D721Med (cell line): ENCODE measurements at regions not wholly inside any gene's neighbourhood (a gene's known extent, or its start where the extent isn't known, plus 50 kb on each side); places are given as distances from the start of the nearest gene placed in this dataset.

Experiments
- DNase-seq: peaks from one replicate; pipeline ENCODE4 v3.0.0; 2011; ENCODE audit warnings: low spot score; ENCODE audit not compliant: insufficient read length
- FAIRE-seq: peaks from 2 replicates; lab custom pipeline; 2011; peaks lifted over from hg19 to GRCh38; lab: Jason Lieb, UNC
- CTCF ChIP-seq: IDR thresholded peaks from 2 replicates; pipeline ENCODE4 v1.5.1; 2012; ENCODE audit warnings: mild to moderate bottlenecking, control low read depth; ENCODE audit not compliant: insufficient read depth; ENCODE audit errors: missing control alignments

DNA sequence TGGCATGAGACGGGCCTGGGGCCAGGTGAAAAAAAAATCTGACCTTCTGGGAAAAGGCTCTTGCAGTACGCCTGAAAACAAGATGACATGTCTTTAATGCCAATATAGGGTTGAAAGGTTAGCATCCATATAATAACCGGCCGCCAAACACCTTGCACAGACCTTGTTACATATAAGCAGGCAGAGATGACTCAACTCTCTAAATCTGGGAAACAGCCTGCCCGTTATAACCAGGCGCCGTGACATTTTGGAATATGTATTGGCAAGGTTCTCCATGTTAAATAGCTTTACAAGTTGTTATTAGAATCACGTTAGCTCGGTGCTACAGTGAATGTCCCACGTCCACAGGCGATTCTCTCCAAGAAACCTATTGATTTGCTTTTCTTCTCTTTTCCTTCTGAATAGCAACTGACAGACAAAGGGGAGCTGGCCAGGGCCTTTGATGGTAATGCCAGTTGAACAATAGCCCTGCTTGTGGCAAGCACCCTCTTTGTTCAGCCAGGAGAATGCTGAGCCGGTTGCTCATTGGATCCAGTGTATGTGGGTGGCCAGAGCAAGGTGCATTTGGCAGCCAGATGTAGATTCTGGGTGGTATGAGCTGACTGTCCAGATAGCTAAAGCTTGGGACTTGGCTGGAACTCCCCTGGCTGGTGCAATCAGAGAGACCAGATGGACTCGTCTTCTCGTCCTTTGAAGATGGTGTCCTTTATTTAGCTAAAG is 80.1 kb upstream of the AUTS2 start:
- no peak for DNase-seq
- no peak for TF ChIP-seq CTCF
- no peak for FAIRE-seq

GRCh38 chr7:69518705-69519077 is 79.6 kb upstream of the AUTS2 start:
- FAIRE-seq (no peak), DNase-seq (no peak)
- TF ChIP-seq CTCF: no peak

- no peak for FAIRE-seq
- TF ChIP-seq CTCF: no peak
- DNase-seq: no peak
Measured at GRCh38 chr7:69526570-69526969, 71.7 kb upstream of the AUTS2 start.

GRCh38 chr7:69527706-69528105 is 70.6 kb upstream of the AUTS2 start:
- no peak for TF ChIP-seq CTCF
- DNase-seq (no peak), FAIRE-seq (no peak)

- DNase-seq (no peak), FAIRE-seq (no peak)
- TF ChIP-seq CTCF: no peak
Measured at GRCh38 chr7:69531050-69531449, 67.2 kb upstream of the AUTS2 start.

DNA sequence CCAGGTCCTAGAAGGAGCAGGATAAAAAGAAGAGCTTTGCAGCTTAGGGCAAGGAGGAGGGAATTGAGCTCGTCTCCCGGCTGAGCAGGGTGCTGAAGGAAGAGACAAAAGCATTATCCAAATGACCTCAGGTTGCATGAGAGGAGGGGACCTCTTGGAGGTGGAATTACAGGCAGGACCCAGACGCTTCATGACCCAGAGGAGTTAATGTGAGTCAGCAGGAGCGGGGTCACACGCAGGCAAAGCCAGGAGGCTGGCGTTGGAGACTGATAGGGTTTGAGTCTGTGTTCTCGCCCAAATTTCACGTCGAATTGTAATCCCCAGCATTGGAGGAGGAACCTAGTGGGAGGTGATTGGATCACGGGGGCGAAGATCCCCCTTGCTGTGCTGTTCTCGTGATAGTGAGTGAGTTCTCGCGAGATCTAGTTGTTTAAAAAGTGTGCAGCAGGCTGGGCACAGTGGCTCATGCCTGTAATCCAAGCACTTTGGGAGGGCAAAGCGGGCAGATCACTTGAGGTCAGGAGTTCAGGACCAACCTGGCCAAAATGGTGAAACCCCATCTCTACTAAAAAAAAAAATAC is 63.7 kb upstream of the AUTS2 start:
- FAIRE-seq: no peak
- no peak for DNase-seq
- TF ChIP-seq CTCF: no peak

DNA sequence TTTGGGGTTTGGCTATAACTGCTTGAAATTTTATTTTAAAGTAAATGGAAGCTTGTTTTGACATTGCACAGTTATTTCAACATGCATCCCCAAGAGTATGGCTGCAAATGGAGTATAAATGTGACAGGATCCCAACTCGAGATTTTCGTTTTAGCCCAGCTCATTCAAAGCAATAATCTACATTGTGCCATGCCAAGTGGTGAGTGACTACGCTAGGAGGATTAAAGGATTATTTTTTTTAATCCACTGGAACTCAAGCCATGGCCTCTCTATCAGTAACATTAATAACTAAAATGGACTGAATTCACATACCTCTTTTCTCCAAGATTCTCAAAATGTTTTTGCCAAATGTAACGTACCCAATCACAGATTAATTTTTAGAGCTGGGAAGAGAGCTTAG is 60.6 kb upstream of the AUTS2 start:
- peak; percentile 45 for DNase-seq
- no peak for TF ChIP-seq CTCF
- FAIRE-seq: peak; percentile 92
